ENCODE measurements at regions not wholly inside any gene's neighbourhood (a gene's known extent, or its start where the extent isn't known, plus 50 kb on each side); places are given as distances from the start of the nearest gene placed in this dataset.

DNA sequence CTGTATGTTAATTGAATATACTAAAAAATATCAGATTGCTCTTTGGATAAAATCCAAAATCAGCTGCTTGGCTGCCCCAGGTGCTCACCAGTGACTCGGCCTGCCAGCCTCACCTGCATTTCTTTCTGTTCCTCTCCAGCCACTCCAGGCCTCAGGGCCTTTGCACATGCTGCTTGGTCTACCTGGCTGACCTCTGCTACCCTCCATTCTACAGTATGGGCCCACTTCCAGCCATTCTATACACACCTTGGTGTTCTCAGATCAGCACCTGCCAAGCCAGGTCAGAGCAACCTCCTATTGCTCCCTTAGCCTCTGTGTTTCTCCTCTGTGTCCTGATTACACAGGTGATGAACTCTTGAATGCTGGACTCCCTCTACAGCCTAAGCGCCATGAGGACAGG lies 106.6 kb upstream of the TWIST2 start:
- TF ChIP-seq CTCF (conservative IDR thresholded peaks at IDR 0.05; ENCODE audit: low read length) (no peak), EZH2phosphoT487 (IDR thresholded peaks at IDR 0.05; ENCODE audit: borderline replicate concordance, low read depth, low read length) (no peak)
- Histone ChIP-seq H3K79me2 (ENCODE audit: insufficient read depth, low read depth, low read length) (no peaks in the 10 kb centered on the region), H3K27ac (ENCODE audit: low read depth, low read length, poor library complexity, severe bottlenecking) (no peak overlapping the region), H3K36me3 (ENCODE audit: insufficient read depth, low read length) (no peaks in the 10 kb centered on the region), H4K20me1 (ENCODE audit: insufficient read depth, low read length) (no peaks in the 10 kb centered on the region), H3K4me2 (ENCODE audit: low read length) (no peak overlapping the region), H3K9me2 (ENCODE audit: insufficient read depth, low read length) (no peaks in the 10 kb centered on the region), H3K4me1 (ENCODE audit: insufficient read depth, low read length, poor library complexity, severe bottlenecking) (no peaks in the 10 kb centered on the region), H3K4me3 (ENCODE audit: low read depth, low read length, poor library complexity, severe bottlenecking) (no peak overlapping the region), H2AFZ (ENCODE audit: low read length) (no peak overlapping the region), H3K9me3 (ENCODE audit: low read length) (no peaks in the 10 kb centered on the region)
- intact Hi-C loops (cut with micrococcal nuclease; ENCODE audit: unreplicated experiment), result no loop called here
- DNase-seq (ENCODE audit: low spot score), result no peak
- ChIA-PET CTCF (ENCODE audit: unreplicated experiment) (no interaction called here), POLR2A (no interaction called here)
- BruUV-seq (replicated peaks), result no TSS peak

- Histone ChIP-seq H3K27ac (ENCODE audit: low read depth, low read length, poor library complexity, severe bottlenecking) (no peak overlapping the region), H3K9me2 (ENCODE audit: insufficient read depth, low read length) (no peaks in the 10 kb centered on the region), H3K4me2 (ENCODE audit: low read length) (no peak overlapping the region), H2AFZ (ENCODE audit: low read length) (no peak overlapping the region), H3K36me3 (ENCODE audit: insufficient read depth, low read length) (no peaks in the 10 kb centered on the region), H4K20me1 (ENCODE audit: insufficient read depth, low read length) (no peaks in the 10 kb centered on the region), H3K4me1 (ENCODE audit: insufficient read depth, low read length, poor library complexity, severe bottlenecking) (no peaks in the 10 kb centered on the region), H3K4me3 (ENCODE audit: low read depth, low read length, poor library complexity, severe bottlenecking) (no peak overlapping the region), H3K79me2 (ENCODE audit: insufficient read depth, low read depth, low read length) (no peaks in the 10 kb centered on the region), H3K9me3 (ENCODE audit: low read length) (no peaks in the 10 kb centered on the region)
- TF ChIP-seq EZH2phosphoT487 (IDR thresholded peaks at IDR 0.05; ENCODE audit: borderline replicate concordance, low read depth, low read length) (no peak), CTCF (conservative IDR thresholded peaks at IDR 0.05; ENCODE audit: low read length) (no peak)
- CTCF ChIA-PET (ENCODE audit: unreplicated experiment), result no interaction called here
- intact Hi-C loops (cut with micrococcal nuclease; ENCODE audit: unreplicated experiment), result no loop called here
- BruUV-seq (replicated peaks), result no TSS peak
- no peak for DNase-seq (ENCODE audit: low spot score)
- POLR2A ChIA-PET, result no interaction called here
These were observed 105.8 kb upstream of the TWIST2 start for GRCh38 chr2:238742066-238742465.

- Histone ChIP-seq H3K27ac (ENCODE audit: low read depth, low read length, poor library complexity, severe bottlenecking) (no peak overlapping the region), H3K36me3 (ENCODE audit: insufficient read depth, low read length) (no peaks in the 10 kb centered on the region), H3K4me2 (ENCODE audit: low read length) (no peak overlapping the region), H2AFZ (ENCODE audit: low read length) (no peak overlapping the region), H3K9me3 (ENCODE audit: low read length) (no peaks in the 10 kb centered on the region), H3K9me2 (ENCODE audit: insufficient read depth, low read length) (no peaks in the 10 kb centered on the region), H4K20me1 (ENCODE audit: insufficient read depth, low read length) (no peaks in the 10 kb centered on the region), H3K4me3 (ENCODE audit: low read depth, low read length, poor library complexity, severe bottlenecking) (no peak overlapping the region), H3K79me2 (ENCODE audit: insufficient read depth, low read depth, low read length) (no peaks in the 10 kb centered on the region), H3K4me1 (ENCODE audit: insufficient read depth, low read length, poor library complexity, severe bottlenecking) (no peaks in the 10 kb centered on the region)
- BruUV-seq (replicated peaks), result no TSS peak
- intact Hi-C loops (cut with micrococcal nuclease; ENCODE audit: unreplicated experiment), result no loop called here
- no peak for DNase-seq (ENCODE audit: low spot score)
- CTCF ChIA-PET (ENCODE audit: unreplicated experiment), result no interaction called here
- POLR2A ChIA-PET, result no interaction called here
- TF ChIP-seq EZH2phosphoT487 (IDR thresholded peaks at IDR 0.05; ENCODE audit: borderline replicate concordance, low read depth, low read length) (no peak), CTCF (conservative IDR thresholded peaks at IDR 0.05; ENCODE audit: low read length) (no peak)
These were observed 105.2 kb upstream of the TWIST2 start for GRCh38 chr2:238742664-238743063.

Data from OCI-LY7 (cell line).